GM18867 (cell line): ENCODE measurements at regions not wholly inside any gene's neighbourhood (a gene's known extent, or its start where the extent isn't known, plus 50 kb on each side); places are given as distances from the start of the nearest gene placed in this dataset.
A peak's percentile ranks its signal among the peaks of the same experiment; 100 is the strongest.
"Not testable (repeated sequence)": the region's sequence is repeated elsewhere in the genome, so short reads cannot be mapped to it uniquely, and the experiment has no call there.

Experiments
- ATAC-seq: cut with Tn5 transposase; IDR thresholded peaks from one replicate; pipeline ENCODE4 v1.9.1; 2021; ENCODE audit warnings: mild to moderate bottlenecking, moderate library complexity; ENCODE audit not compliant: unreplicated experiment

GRCh38 chr9:41019858-41020562 is 108.5 kb downstream of the FOXD4L6 start:
- not testable (repeated sequence) for ATAC-seq

DNA sequence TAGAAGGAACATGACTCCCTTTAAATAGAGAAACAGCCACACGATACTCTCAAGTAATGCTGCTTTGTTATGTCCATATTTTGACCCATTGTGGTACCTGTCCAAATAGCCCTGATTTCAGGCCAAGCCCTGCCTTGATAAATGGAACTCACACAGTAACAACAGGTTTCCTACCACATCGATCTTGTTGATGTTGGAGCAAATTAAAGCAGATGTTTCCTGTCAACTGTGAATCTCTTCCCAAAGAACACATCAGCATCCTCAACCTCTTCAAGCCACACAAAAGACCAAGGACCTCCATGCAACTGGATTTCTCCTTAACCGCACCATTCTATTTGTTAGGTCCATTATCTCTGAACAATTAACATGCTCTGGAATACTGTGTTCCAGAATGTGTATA is 109.5 kb downstream of the FOXD4L6 start:
- ATAC-seq, result not testable (repeated sequence)

- not testable (repeated sequence) for ATAC-seq
Observed at GRCh38 chr9:41016699-41017098, 111.8 kb downstream of the FOXD4L6 start.

- ATAC-seq, result not testable (repeated sequence)
Observed at GRCh38 chr9:40999952-41000700, 128.4 kb downstream of the FOXD4L6 start.

DNA sequence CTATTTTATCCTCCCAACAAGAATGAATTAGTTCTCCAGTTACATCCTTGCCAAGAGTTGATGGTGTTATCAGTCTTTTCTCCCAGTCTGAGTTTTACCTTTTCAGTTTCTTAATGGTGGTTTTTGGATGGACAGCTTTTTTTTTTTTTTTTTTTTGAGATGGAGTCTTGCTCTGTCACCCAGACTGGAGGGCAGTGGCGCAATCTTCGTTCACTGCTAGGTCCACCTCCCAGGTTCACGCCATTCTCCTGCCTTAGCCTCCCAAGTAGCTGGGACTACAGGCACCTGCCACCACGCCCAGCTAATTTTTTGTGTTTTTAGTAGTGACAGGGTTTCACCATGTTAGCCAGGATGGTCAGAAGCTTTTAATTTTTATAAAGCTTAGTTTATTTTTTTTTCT is 133.0 kb downstream of the FOXD4L6 start:
- not testable (repeated sequence) for ATAC-seq

GRCh38 chr9:40993842-40994241 is 134.6 kb downstream of the FOXD4L6 start:
- not testable (repeated sequence) for ATAC-seq

DNA sequence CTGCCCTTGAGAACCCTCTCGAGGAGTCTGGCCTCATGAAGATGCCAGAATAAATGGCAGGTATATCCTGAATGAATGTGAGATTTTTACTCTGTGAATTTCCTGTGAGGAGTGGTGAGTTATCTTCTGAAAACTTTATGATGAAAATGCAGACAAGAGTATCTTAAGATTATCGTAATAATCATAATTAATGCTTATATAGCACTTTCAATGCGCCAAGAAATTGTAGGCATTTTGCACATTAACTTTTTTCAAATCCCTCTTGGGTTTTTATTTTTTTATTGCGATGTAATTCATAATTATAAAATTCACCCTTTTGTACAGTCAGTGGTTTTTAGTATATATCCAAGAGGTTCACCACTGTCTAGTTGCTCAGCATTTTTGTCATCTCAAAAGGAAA is 135.1 kb downstream of the FOXD4L6 start:
- not testable (repeated sequence) for ATAC-seq

- peak; percentile 41 for ATAC-seq
Observed at GRCh38 chr9:40992472-40992821, 136.0 kb downstream of the FOXD4L6 start.

DNA sequence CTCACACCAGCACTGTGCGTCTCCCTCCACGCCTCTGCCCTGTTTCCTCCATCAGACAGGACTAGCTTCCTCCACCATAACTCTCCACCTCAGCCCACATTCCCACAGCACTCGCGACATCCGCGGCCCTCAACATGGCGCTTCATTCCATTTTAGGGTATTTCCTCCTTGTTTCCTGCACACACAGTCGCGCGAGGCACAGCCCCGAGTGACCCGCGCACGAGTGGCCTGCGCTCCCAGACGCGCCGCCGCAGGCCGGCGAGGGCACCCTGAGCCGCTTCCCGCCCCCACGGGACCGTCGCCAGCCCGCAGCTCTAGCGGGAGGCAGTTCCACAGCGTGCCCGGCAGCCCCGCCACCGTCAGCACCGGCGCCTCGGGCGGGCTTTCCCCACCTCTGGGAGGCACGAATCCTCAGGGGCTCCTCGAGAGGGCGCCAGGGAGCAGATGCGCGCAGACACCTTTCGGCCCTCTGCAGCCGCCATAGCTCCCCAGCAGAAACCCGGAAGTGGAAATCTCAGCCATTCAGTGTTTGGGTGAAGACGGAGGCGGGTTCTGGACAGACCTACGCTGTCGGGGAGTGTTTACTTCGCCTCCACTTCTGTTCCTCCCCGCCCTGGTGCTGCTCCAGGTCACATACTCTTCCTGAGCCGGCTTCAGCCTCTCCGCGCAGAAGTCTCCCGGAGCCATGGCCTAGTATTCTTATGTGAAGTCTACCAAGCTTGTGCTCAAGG is 136.6 kb downstream of the FOXD4L6 start:
- peak; percentile 100 for ATAC-seq

- ATAC-seq, result not testable (repeated sequence)
Observed at GRCh38 chr9:40991100-40991740, 137.3 kb downstream of the FOXD4L6 start.

- ATAC-seq, result not testable (repeated sequence)
Observed at GRCh38 chr9:40986332-40986731, 142.1 kb downstream of the FOXD4L6 start.

- not testable (repeated sequence) for ATAC-seq
Observed at GRCh38 chr9:40975351-40975750, 153.1 kb downstream of the FOXD4L6 start.

DNA sequence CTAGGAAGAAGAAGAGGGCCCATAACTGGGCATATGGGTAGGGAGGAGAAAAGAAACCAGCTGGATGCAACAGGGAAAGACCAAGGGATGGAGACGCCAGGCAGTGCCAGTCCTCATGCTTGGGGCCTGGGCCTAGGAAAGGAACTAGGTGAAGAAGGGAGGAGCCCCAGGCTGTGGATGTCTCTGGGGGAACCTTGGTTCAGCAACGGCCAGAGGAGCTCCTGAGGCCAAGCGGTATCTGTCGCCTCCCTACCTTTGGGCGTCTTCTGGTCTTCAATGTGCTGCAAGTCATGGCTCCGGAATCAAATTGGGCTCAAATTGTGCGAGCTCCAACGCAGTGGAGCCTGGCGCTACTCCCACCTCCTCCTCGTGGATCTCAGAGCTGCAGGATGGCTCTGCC is 153.6 kb downstream of the FOXD4L6 start:
- not testable (repeated sequence) for ATAC-seq

DNA sequence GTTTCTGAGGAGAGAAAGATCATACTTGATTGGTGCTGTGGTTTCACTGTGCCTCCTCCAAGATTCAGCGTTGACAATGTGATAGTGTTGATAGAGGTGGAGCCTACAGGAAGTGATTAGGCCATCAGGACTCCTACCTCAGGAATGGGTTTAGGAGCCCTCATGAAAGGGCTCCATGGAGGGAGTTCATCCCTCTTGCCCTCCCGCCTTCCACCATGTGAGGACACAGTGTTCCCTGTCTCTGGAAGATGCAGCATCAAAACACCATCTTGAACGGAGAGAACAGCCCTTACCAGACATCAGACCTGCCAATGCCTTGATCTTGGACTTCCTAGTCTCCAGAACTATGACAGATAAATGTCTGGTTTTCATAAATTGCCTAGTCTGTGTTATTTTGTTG is 156.7 kb downstream of the FOXD4L6 start:
- ATAC-seq, result not testable (repeated sequence)

DNA sequence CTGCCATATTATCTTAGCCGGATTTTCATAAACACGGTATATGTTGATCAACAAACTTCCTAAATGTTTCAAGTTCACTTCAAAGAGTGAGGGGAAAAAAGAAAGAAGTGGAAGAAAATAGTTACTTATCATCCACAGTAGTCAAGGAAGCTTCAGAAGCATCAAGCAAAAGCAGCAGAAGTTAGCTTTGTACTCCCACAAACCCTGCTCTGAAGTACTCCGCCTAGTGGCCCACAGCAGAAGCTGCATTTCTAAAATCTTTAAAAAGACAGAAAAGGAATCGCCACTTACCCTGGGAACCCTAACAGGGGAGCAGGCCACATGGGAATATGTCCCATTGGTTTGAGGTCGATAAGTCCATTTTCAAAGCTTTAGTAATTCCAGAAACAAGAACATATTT is 158.1 kb downstream of the FOXD4L6 start:
- ATAC-seq, result not testable (repeated sequence)

- not testable (repeated sequence) for ATAC-seq
Observed at GRCh38 chr9:40962461-40962860, 166.0 kb downstream of the FOXD4L6 start.

DNA sequence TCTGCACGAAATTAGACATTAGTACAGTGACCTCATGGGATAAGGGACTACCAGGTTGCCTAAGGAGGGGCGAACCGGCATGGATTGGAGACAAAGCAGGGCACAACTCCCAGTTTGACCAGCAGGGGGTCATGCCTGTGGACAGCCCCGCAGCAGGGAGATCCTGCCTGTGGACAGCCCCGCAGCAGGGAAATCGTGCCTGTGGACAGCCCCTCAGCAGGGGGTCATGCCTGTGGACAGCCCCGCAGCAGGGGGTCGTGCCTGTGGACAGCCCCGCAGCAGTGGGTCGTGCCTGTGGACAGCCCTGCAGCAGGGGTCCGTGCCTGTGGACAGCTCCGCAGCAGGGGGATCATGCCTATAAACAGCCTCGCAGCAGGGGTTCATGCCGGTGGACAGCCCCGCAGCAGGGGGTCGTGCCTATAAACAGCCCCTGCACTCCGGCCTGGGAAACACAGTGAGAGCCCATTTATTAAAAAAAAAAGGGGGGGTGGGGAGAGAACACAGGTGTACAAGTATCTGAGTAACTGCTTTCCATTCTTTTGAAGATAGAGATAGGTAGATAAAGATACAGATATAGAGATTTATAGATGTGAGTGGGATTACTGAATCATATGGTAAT is 176.5 kb downstream of the FOXD4L6 start:
- not testable (repeated sequence) for ATAC-seq

GRCh38 chr9:40946228-40946627 is 182.3 kb downstream of the FOXD4L6 start:
- ATAC-seq, result not testable (repeated sequence)

DNA sequence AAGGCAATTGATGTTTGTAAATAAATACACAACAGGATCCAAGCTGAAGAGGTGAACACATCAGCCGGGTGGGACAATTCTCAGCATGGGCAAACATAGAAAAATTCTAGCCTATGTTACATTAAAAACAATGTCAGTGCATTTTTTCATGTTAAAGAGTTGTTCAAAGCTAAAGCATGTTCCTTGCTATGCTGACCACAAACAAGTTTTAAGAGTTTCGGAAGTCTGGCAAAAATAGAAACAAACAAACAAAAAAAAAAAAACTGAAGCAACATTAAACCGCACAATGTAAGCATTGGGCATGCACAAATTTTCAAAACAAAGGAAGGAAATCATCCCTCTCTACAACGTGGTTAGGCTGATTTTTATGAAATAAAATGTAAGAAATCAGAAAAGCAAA is 185.8 kb downstream of the FOXD4L6 start:
- not testable (repeated sequence) for ATAC-seq

DNA sequence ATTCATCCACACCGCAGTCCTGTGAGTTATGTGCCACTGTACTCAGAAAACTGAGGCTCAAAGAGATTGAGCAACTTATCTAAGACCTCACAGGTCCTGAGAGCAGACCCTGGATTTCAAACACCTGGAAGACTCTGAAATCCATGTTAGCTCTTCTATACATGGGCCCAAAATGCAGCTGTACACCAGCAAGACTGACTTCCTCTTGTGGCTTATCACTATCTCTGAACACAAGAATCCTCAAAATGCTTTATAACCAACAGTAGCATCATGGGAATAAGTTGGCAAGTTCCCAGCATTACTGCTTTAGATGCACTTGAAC is 188.6 kb downstream of the FOXD4L6 start:
- not testable (repeated sequence) for ATAC-seq
